Smooth muscle cell (in vitro differentiated cells): ENCODE measurements at regions not wholly inside any gene's neighbourhood (a gene's known extent, or its start where the extent isn't known, plus 50 kb on each side); places are given as distances from the start of the nearest gene placed in this dataset.

Experiments
- DNase-seq: peaks from one replicate; lab custom pipeline; 2025; ENCODE audit not compliant: unreplicated experiment; lab: John Stamatoyannopoulos, UW
- H2AFZ ChIP-seq: fragments of 200-600 bp; sonication (generic); 2 replicates; pipeline ENCODE4 v1.6.0; 2016; ENCODE audit warnings: antibody characterized with exemption, low read depth, mild to moderate bottlenecking
- H3F3A ChIP-seq: fragments of 200-600 bp; sonication (generic); 2 replicates; pipeline ENCODE4 v1.6.0; 2017; ENCODE audit warnings: antibody characterized with exemption, low read depth
- H3K27ac ChIP-seq: fragments of 200-600 bp; sonication (generic); 2 replicates; pipeline ENCODE4 v1.5.1; 2016; ENCODE audit warnings: low read depth, mild to moderate bottlenecking
- H3K27me3 ChIP-seq: fragments of 200-600 bp; sonication (generic); 2 replicates; pipeline ENCODE4 v1.6.1; 2016; ENCODE audit warnings: low read depth, mild to moderate bottlenecking
- H3K36me3 ChIP-seq: fragments of 200-600 bp; sonication (generic); 2 replicates; pipeline ENCODE4 v1.5.1; 2016; ENCODE audit warnings: low read depth
- H3K4me1 ChIP-seq: fragments of 200-600 bp; sonication (generic); 2 replicates; pipeline ENCODE4 v1.5.1; 2016; ENCODE audit warnings: low read depth
- H3K4me2 ChIP-seq: fragments of 200-600 bp; sonication (generic); 2 replicates; pipeline ENCODE4 v1.6.0; 2016; ENCODE audit warnings: mild to moderate bottlenecking
- H3K4me3 ChIP-seq: fragments of 200-600 bp; sonication (generic); 2 replicates; pipeline ENCODE4 v1.5.1; 2016; ENCODE audit warnings: mild to moderate bottlenecking
- H3K79me2 ChIP-seq: fragments of 200-600 bp; sonication (generic); 2 replicates; pipeline ENCODE4 v1.6.0; 2016; ENCODE audit warnings: low read depth, mild to moderate bottlenecking
- H3K9ac ChIP-seq: fragments of 200-600 bp; sonication (generic); 2 replicates; pipeline ENCODE4 v1.6.0; 2016; ENCODE audit warnings: low read depth
- H3K9me3 ChIP-seq: fragments of 200-600 bp; sonication (generic); replicated peaks from 2 replicates; pipeline ENCODE4 v1.5.1; 2016; ENCODE audit warnings: low read depth
- H4K20me1 ChIP-seq: fragments of 200-600 bp; sonication (generic); 2 replicates; pipeline ENCODE4 v1.6.0; 2016; ENCODE audit warnings: low read depth
- CTCF ChIP-seq: fragments of 200-600 bp; sonication (generic); IDR thresholded peaks from 2 replicates; pipeline ENCODE4 v1.5.1; 2017; ENCODE audit warnings: borderline replicate concordance, mild to moderate bottlenecking, antibody characterized with exemption; ENCODE audit not compliant: insufficient read depth, poor library complexity, severe bottlenecking
- WGBS: methylation state at CpG from one replicate; pipeline ENCODE4 v1.1.7; 2016; ENCODE audit warnings: low lambda C conversion rate; 5-methylcytosine and 5-hydroxymethylcytosine counted together

DNA sequence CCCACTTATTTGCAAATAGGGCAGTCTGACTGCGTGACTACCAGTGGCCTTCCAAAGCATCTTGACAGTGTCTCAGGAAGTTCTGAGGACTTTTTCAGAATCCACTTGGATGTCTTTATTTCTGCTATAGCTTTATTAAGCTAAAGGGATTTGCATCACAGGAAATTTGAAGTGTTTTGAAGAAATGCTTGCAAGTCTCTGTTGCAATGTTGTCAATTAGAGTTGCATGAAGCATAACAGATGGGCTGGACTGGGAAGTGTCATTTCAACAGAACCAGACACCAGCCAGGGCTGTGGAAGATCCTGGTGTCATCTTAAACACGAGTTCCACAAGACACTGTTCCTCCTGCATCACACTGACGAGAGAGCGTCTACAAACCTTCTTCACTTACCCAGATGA, 224.5 kb downstream of the EN1 start:
- 33% methylated on average over 4 of the region's 4 CpGs for WGBS

GRCh38 chr2:118622108-118622507, 225.3 kb downstream of the EN1 start:
- peaks cover 27% of the 10 kb centered on the region for H3K27me3 ChIP-seq
- H3K4me3 ChIP-seq, result no peak overlapping the region
- no peak overlapping the region for H3K27ac ChIP-seq
- H3K9me3 ChIP-seq, result no peaks in the 10 kb centered on the region
- TF ChIP-seq CTCF, result no peak
- no peaks in the 10 kb centered on the region for H3F3A ChIP-seq
- H3K4me2 ChIP-seq, result no peak overlapping the region
- H3K79me2 ChIP-seq, result no peaks in the 10 kb centered on the region
- H3K36me3 ChIP-seq, result no peaks in the 10 kb centered on the region
- H3K4me1 ChIP-seq, result no peaks in the 10 kb centered on the region
- H4K20me1 ChIP-seq, result no peaks in the 10 kb centered on the region
- H2AFZ ChIP-seq, result no peak overlapping the region
- WGBS, result 81% methylated on average over 3 of the region's 3 CpGs
- no peak overlapping the region for H3K9ac ChIP-seq
- DNase-seq, result no peak

More for the DNA sequence above, 224.5 kb downstream of the EN1 start:
- Histone ChIP-seq H3K79me2 (no peaks in the 10 kb centered on the region), H3K9ac (no peak overlapping the region), H3K36me3 (no peaks in the 10 kb centered on the region), H4K20me1 (no peaks in the 10 kb centered on the region), H3K9me3 (no peaks in the 10 kb centered on the region), H3K27ac (no peak overlapping the region), H3K4me3 (no peak overlapping the region), H3K27me3 (peaks cover 27% of the 10 kb centered on the region), H3F3A (no peaks in the 10 kb centered on the region), H3K4me2 (no peak overlapping the region), H3K4me1 (no peaks in the 10 kb centered on the region), H2AFZ (no peak overlapping the region)
- TF ChIP-seq CTCF, result no peak
- DNase-seq, result no peak

DNA sequence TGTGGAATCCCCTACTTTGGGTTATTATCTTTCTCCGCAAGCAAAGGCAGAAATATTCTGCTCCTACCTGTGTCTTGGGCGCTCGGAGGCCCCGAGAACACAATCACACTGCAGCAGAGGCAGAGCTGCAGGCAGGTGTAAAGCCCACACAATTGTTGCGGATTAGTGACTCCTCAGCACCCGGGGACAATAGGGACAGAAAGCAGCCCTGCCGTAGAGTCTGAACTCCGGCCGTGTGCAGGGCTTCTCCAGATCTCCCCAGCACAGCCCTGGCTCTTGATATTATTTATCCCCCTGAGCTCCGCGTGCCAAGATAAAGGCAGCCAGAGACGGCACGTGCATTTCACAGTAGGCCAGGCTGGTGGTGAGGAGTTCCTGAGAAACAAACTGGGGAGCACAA, 229.2 kb downstream of the EN1 start:
- Histone ChIP-seq H3K79me2 (no peaks in the 10 kb centered on the region), H4K20me1 (no peaks in the 10 kb centered on the region), H3K9ac (no peak overlapping the region), H3K27ac (no peak overlapping the region), H3F3A (peaks cover 15% of the 10 kb centered on the region), H3K4me3 (no peak overlapping the region), H3K4me2 (no peak overlapping the region), H3K4me1 (peaks cover 17% of the 10 kb centered on the region), H2AFZ (no peak overlapping the region), H3K9me3 (no peaks in the 10 kb centered on the region), H3K27me3 (peaks cover 27% of the 10 kb centered on the region), H3K36me3 (no peaks in the 10 kb centered on the region)
- TF ChIP-seq CTCF, result no peak
- DNase-seq, result no peak
- 51% methylated on average over 13 of the region's 13 CpGs for WGBS

- no peaks in the 10 kb centered on the region for H3K79me2 ChIP-seq
- no peak for TF ChIP-seq CTCF
Measured at GRCh38 chr2:118616432-118616831, 231.0 kb downstream of the EN1 start.

More at GRCh38 chr2:118616432-118616831, 231.0 kb downstream of the EN1 start:
- Histone ChIP-seq H3K4me3 (no peak overlapping the region), H3K27ac (no peak overlapping the region), H3K27me3 (peaks cover 27% of the 10 kb centered on the region), H4K20me1 (no peaks in the 10 kb centered on the region), H3K4me2 (no peak overlapping the region), H3K36me3 (no peaks in the 10 kb centered on the region), H3K9ac (no peak overlapping the region), H2AFZ (no peak overlapping the region), H3F3A (peaks cover 17% of the 10 kb centered on the region), H3K9me3 (no peaks in the 10 kb centered on the region), H3K4me1 (peaks cover 17% of the 10 kb centered on the region)
- DNase-seq, result no peak
- WGBS, result 97% methylated on average over 7 of the region's 7 CpGs
